ENCODE measurements at regions not wholly inside any gene's neighbourhood (a gene's known extent, or its start where the extent isn't known, plus 50 kb on each side); places are given as distances from the start of the nearest gene placed in this dataset.

DNA sequence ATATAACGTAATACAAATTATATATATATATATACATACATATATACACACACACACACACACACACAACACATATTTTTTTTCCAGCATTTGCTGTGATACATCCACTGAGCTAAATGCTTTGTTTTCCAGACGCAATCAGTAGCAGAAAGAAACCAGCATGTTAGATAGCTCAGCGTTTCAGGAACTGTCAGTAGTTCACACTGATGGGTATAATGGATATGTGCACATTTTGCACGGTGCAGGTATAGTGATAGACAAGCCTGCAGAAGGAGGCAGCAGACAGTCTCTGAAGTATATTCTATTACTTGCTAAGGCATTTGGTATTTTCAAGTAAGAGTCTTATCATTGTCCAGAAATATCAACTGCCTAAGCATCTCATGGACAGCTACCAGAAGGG, 741.6 kb upstream of the HS3ST1 start:
- Histone ChIP-seq H2AK5ac (ENCODE audit: low read depth, low read length) (no peak overlapping the region), H4K8ac (ENCODE audit: low read depth in 2 of 2, low read length in 2 of 2) (no peak overlapping the region), H3K4me3 (ENCODE audit: insufficient read depth, low read depth, low read length) (no peak overlapping the region), H3K4ac (ENCODE audit: low read depth, low read length) (no peak overlapping the region), H2BK120ac (ENCODE audit: low read depth, low read length) (no peak overlapping the region), H3K18ac (ENCODE audit: low read depth, low read length) (no peak overlapping the region), H3K27ac (ENCODE audit: insufficient read depth, low read length) (no peak overlapping the region), H3K4me1 (ENCODE audit: control insufficient read depth, insufficient read depth, low read length) (no peaks in the 10 kb centered on the region), H3K9ac (ENCODE audit: low read depth, low read length) (no peak overlapping the region), H3K79me1 (ENCODE audit: low read depth in 1 of 2, low read length in 2 of 2) (no peaks in the 10 kb centered on the region), H3K27me3 (ENCODE audit: control insufficient read depth, insufficient read depth, low read length) (no peaks in the 10 kb centered on the region), H4K91ac (ENCODE audit: insufficient read depth, low read depth, low read length) (no peak overlapping the region), H3K4me2 (ENCODE audit: low read depth, low read length) (no peak overlapping the region), H3K36me3 (ENCODE audit: control insufficient read depth, insufficient read depth, low read length) (no peaks in the 10 kb centered on the region), H2BK15ac (ENCODE audit: low read depth, low read length) (no peak overlapping the region), H3K23ac (ENCODE audit: low read depth, low read length) (no peak overlapping the region), H3K9me1 (ENCODE audit: insufficient read depth, low read length) (no peaks in the 10 kb centered on the region), H2BK20ac (ENCODE audit: low read depth, low read length) (no peak overlapping the region), H3K14ac (replicated peaks; ENCODE audit: low read depth, low read length) (no peak overlapping the region), H2AK9ac (replicated peaks; ENCODE audit: low read depth, low read length, poor library complexity) (no peak overlapping the region), H4K20me1 (ENCODE audit: insufficient read depth, low read length) (no peaks in the 10 kb centered on the region), H3K9me3 (ENCODE audit: control insufficient read depth, insufficient read depth, low read length) (peaks cover 10% of the 10 kb centered on the region), H2AFZ (replicated peaks; ENCODE audit: low read length, poor library complexity) (no peak overlapping the region), H4K5ac (ENCODE audit: low read depth, low read length) (no peak overlapping the region), H3K56ac (ENCODE audit: extremely low read depth, insufficient read depth, low read length) (no peak overlapping the region), H2BK5ac (ENCODE audit: low read depth, low read length, poor library complexity, severe bottlenecking) (no peak overlapping the region)
- BruUV-seq (replicated peaks), result no TSS peak
- in situ Hi-C loops (cut with MboI; ENCODE audit: low sequenced_read_pairs), result no loop called here
- ChIA-PET CTCF (no interaction called here), POLR2A (ENCODE audit: unreplicated experiment) (interaction anchor here (0.6 kb wide), 1 partner anchor 20 kb away, joined by 3 read pairs; no protein-coding TSS in a partner anchor)
- TF ChIP-seq FOS (IDR thresholded peaks at IDR 0.05; ENCODE audit: low read depth, low read length) (no peak), CEBPB (IDR thresholded peaks at IDR 0.05; ENCODE audit: low read depth, low read length) (no peak), MXI1 (IDR thresholded peaks at IDR 0.05; ENCODE audit: borderline replicate concordance, low read depth, low read length) (no peak), RCOR1 (IDR thresholded peaks at IDR 0.05; ENCODE audit: insufficient replicate concordance, low read length) (no peak), MAZ (IDR thresholded peaks at IDR 0.05; ENCODE audit: borderline replicate concordance, low read depth, low read length) (no peak), SMC3 (IDR thresholded peaks at IDR 0.05; ENCODE audit: low read depth, low read length) (no peak), RFX5 (IDR thresholded peaks at IDR 0.05; ENCODE audit: low read depth, low read length) (no peak), CHD1 (IDR thresholded peaks at IDR 0.05; ENCODE audit: low read depth, low read length) (no peak), BHLHE40 (IDR thresholded peaks at IDR 0.05; ENCODE audit: low read depth, low read length) (no peak), MAFK (IDR thresholded peaks at IDR 0.05; ENCODE audit: low read depth, low read length) (no peak), NFE2L2 (IDR thresholded peaks at IDR 0.05; ENCODE audit: low read depth, low read length) (no peak), RAD21 (IDR thresholded peaks at IDR 0.05; ENCODE audit: low read length) (no peak), POLR2A (IDR thresholded peaks at IDR 0.05; ENCODE audit: low read depth, low read length) (no peak)
- TF ChIP-seq, protein P1, sequence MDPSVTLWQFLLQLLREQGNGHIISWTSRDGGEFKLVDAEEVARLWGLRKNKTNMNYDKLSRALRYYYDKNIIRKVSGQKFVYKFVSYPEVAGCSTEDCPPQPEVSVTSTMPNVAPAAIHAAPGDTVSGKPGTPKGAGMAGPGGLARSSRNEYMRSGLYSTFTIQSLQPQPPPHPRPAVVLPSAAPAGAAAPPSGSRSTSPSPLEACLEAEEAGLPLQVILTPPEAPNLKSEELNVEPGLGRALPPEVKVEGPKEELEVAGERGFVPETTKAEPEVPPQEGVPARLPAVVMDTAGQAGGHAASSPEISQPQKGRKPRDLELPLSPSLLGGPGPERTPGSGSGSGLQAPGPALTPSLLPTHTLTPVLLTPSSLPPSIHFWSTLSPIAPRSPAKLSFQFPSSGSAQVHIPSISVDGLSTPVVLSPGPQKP (IDR thresholded peaks at IDR 0.05; ENCODE audit: borderline replicate concordance, low read depth, low read length), result no peak
- TF ChIP-seq, protein P2, sequence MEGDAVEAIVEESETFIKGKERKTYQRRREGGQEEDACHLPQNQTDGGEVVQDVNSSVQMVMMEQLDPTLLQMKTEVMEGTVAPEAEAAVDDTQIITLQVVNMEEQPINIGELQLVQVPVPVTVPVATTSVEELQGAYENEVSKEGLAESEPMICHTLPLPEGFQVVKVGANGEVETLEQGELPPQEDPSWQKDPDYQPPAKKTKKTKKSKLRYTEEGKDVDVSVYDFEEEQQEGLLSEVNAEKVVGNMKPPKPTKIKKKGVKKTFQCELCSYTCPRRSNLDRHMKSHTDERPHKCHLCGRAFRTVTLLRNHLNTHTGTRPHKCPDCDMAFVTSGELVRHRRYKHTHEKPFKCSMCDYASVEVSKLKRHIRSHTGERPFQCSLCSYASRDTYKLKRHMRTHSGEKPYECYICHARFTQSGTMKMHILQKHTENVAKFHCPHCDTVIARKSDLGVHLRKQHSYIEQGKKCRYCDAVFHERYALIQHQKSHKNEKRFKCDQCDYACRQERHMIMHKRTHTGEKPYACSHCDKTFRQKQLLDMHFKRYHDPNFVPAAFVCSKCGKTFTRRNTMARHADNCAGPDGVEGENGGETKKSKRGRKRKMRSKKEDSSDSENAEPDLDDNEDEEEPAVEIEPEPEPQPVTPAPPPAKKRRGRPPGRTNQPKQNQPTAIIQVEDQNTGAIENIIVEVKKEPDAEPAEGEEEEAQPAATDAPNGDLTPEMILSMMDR (conservative IDR thresholded peaks at IDR 0.05; ENCODE audit: low read depth, low read length), result no peak
- TF ChIP-seq, protein P3, sequence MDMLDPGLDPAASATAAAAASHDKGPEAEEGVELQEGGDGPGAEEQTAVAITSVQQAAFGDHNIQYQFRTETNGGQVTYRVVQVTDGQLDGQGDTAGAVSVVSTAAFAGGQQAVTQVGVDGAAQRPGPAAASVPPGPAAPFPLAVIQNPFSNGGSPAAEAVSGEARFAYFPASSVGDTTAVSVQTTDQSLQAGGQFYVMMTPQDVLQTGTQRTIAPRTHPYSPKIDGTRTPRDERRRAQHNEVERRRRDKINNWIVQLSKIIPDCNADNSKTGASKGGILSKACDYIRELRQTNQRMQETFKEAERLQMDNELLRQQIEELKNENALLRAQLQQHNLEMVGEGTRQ (IDR thresholded peaks at IDR 0.05; ENCODE audit: low read depth, low read length), result no peak
- WGBS, 2 experiments (ENCODE audit: extremely low coverage in 2 of 2, insufficient read length in 1 of 2), result 33% methylated on average over 1 of the region's 4 CpGs; no CpG with 5 or more reads in 1 of the 2 experiments
- DNase-seq (no peak), ATAC-seq (ENCODE audit: low read depth) (no peak)
- intact Hi-C loops (cut with micrococcal nuclease), result no loop called here
- dilution Hi-C loops (cut with HindIII; ENCODE audit: low sequenced_read_pairs, unreplicated experiment), result no loop called here
